Calu3 (cell line): ENCODE measurements at regions not wholly inside any gene's neighbourhood (a gene's known extent, or its start where the extent isn't known, plus 50 kb on each side); places are given as distances from the start of the nearest gene placed in this dataset.
"Not testable (repeated sequence)": the region's sequence is repeated elsewhere in the genome, so short reads cannot be mapped to it uniquely, and the experiment has no call there.

ENCODE experiments used
- BruUV-seq: library from RNA; stranded (reverse); fragments of 400-500 nt; replicated peaks from 2 replicates; lab custom pipeline; 2021; lab: Mats Ljungman, UMichigan
- CTCF ChIA-PET: fragments of 300-600 bp; sonication (Branson Sonifier 250); formaldehyde crosslinking; loops from one replicate; lab custom pipeline; 2022; ENCODE audit warnings: antibody characterized with exemption; lab: Charles Lee
- DNase-seq: peaks from one replicate; pipeline ENCODE4 v3.0.0; 2022
- H3K27ac Mint-ChIP-seq: one replicate; pipeline ENCODE4 v1.8.0; 2022; ENCODE audit warnings: mixed read lengths; ENCODE audit not compliant: unreplicated experiment
- H3K27me3 Mint-ChIP-seq: one replicate; pipeline ENCODE4 v1.8.0; 2022; ENCODE audit warnings: mixed read lengths; ENCODE audit not compliant: unreplicated experiment
- H3K36me3 Mint-ChIP-seq: one replicate; pipeline ENCODE4 v1.8.0; 2022; ENCODE audit warnings: mild to moderate bottlenecking, moderate library complexity, mixed read lengths; ENCODE audit not compliant: insufficient read depth, unreplicated experiment
- H3K4me1 Mint-ChIP-seq: one replicate; pipeline ENCODE4 v1.8.0; 2022; ENCODE audit warnings: mild to moderate bottlenecking, low read depth, mixed read lengths; ENCODE audit not compliant: unreplicated experiment
- H3K4me3 Mint-ChIP-seq: one replicate; pipeline ENCODE4 v1.8.0; 2022; ENCODE audit warnings: mild to moderate bottlenecking, low read depth, moderate library complexity, mixed read lengths; ENCODE audit not compliant: unreplicated experiment
- H3K9me3 Mint-ChIP-seq: one replicate; pipeline ENCODE4 v1.8.0; 2022; ENCODE audit warnings: low read depth, mixed read lengths; ENCODE audit not compliant: unreplicated experiment
- CTCF ChIP-seq: fragments of 200-600 bp; IDR thresholded peaks from one replicate; pipeline ENCODE4 v1.8.0; 2022; ENCODE audit warnings: antibody characterized with exemption; ENCODE audit not compliant: unreplicated experiment
- intact Hi-C: fragments of 100-400 bp; cut with micrococcal nuclease; formaldehyde crosslinking; loops from one replicate; pipeline ENCODE4 v1.10.0; 2022; ENCODE audit not compliant: unreplicated experiment

- BruUV-seq: no TSS peak
- CTCF ChIA-PET: no interaction called here
- Mint-ChIP-seq H3K36me3 (no peaks in the 10 kb centered on the region), H3K27ac (no peak overlapping the region), H3K9me3 (no peaks in the 10 kb centered on the region), H3K27me3 (no peaks in the 10 kb centered on the region), H3K4me1 (no peaks in the 10 kb centered on the region), H3K4me3 (no peak overlapping the region)
- DNase-seq: no peak
- intact Hi-C loops: no loop called here
- TF ChIP-seq CTCF: no peak
Measured at GRCh38 chr2:144770616-144771230, 250.8 kb upstream of the ZEB2 start.

GRCh38 chr2:144760939-144761338, 241.0 kb upstream of the ZEB2 start:
- H3K9me3 Mint-ChIP-seq, DNase-seq, H3K27me3 Mint-ChIP-seq, H3K4me1 Mint-ChIP-seq, intact Hi-C loops, CTCF ChIA-PET, H3K36me3 Mint-ChIP-seq, H3K4me3 Mint-ChIP-seq, H3K27ac Mint-ChIP-seq, BruUV-seq: not testable (repeated sequence)

GRCh38 chr2:144759746-144760145, 239.8 kb upstream of the ZEB2 start:
- no peaks in the 10 kb centered on the region for H3K36me3 Mint-ChIP-seq
- intact Hi-C loops: no loop called here
- H3K27me3 Mint-ChIP-seq: no peaks in the 10 kb centered on the region
- H3K4me3 Mint-ChIP-seq: no peak overlapping the region
- no peak for DNase-seq
- no TSS peak for BruUV-seq
- CTCF ChIA-PET: no interaction called here
- no peak for TF ChIP-seq CTCF
- H3K27ac Mint-ChIP-seq: no peak overlapping the region
- no peaks in the 10 kb centered on the region for H3K4me1 Mint-ChIP-seq
- H3K9me3 Mint-ChIP-seq: peaks cover 4% of the 10 kb centered on the region

GRCh38 chr2:144758196-144758595, 238.3 kb upstream of the ZEB2 start:
- CTCF ChIA-PET, H3K4me1 Mint-ChIP-seq, H3K4me3 Mint-ChIP-seq, H3K9me3 Mint-ChIP-seq, H3K27me3 Mint-ChIP-seq, intact Hi-C loops, BruUV-seq, DNase-seq, H3K36me3 Mint-ChIP-seq, H3K27ac Mint-ChIP-seq: not testable (repeated sequence)

GRCh38 chr2:144753416-144753815, 233.5 kb upstream of the ZEB2 start:
- H3K4me3 Mint-ChIP-seq: no peak overlapping the region
- H3K9me3 Mint-ChIP-seq: peaks cover 2% of the 10 kb centered on the region
- TF ChIP-seq CTCF: no peak

More at GRCh38 chr2:144753416-144753815, 233.5 kb upstream of the ZEB2 start:
- Mint-ChIP-seq H3K36me3 (no peaks in the 10 kb centered on the region), H3K27me3 (no peaks in the 10 kb centered on the region), H3K27ac (no peak overlapping the region), H3K4me1 (no peaks in the 10 kb centered on the region)
- intact Hi-C loops: no loop called here
- DNase-seq: no peak
- no TSS peak for BruUV-seq
- CTCF ChIA-PET: no interaction called here
